GM20000 (cell line): ENCODE measurements at regions not wholly inside any gene's neighbourhood (a gene's known extent, or its start where the extent isn't known, plus 50 kb on each side); places are given as distances from the start of the nearest gene placed in this dataset.

Source experiments
- DNase-seq: peaks from one replicate; pipeline ENCODE4 v3.0.0; 2012; ENCODE audit warnings: low spot score
- TF ChIP-seq, protein P1 (sequence below): IDR thresholded peaks from 2 replicates; pipeline ENCODE4 v1.5.1; 2012; ENCODE audit warnings: mild to moderate bottlenecking, control low read depth; ENCODE audit errors: extremely low read depth, missing control alignments

DNA sequence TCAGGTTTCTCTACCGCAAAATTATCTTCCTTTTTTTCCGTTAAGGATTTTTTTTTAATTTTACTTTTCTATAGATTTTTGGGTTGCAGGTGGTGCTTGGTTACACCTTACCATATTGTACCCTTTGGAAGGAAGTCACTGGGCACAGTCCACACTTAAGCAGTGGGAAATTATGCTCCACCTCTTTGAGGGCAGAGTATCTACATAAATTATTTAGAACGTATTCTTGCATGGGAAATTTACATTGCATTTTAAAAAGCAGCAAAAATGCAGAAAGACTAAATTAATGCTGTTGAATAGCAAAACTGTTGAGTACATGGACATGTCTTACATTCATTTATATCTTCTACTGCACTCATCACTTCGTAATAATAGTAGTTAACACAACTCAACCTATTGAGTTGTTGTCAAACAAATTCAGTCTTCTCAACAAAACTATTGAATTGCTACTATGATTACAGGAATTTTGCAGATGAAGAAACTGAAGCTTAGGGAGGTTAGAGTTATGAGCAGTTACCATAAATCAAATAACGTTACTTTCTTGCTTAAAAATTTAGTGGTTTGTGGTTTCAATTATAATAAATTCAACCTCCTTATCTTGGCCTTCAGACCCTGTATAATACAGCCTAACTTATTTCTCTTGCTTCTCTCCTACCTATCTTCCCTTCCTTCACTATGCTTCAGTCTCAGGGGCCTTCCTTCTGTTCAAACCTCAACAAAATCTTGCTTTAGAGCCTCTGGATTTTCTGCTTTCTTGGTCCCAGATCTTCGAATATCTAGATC is 97.4 kb upstream of the ARHGAP20 start:
- no peak for DNase-seq

DNA sequence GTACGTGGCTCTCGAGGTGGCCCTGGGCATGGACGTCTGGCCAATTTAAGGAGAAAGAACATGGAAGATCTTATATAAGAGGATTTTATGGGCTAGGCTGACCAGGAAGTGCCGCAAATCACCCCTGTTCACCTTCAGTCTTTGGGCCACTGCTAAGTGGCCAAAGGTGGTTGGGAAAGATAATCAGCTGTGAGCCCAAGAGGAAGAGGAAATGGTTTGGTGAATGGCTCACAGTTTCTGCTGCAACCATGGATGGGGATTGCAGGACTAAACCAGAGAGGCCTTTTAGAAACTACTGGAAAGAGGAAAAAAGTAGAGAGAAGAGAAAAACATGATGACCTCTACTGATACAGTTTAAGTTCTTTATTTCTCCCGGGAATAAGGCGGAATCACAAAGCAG is 96.0 kb upstream of the ARHGAP20 start:
- TF ChIP-seq, protein P1, sequence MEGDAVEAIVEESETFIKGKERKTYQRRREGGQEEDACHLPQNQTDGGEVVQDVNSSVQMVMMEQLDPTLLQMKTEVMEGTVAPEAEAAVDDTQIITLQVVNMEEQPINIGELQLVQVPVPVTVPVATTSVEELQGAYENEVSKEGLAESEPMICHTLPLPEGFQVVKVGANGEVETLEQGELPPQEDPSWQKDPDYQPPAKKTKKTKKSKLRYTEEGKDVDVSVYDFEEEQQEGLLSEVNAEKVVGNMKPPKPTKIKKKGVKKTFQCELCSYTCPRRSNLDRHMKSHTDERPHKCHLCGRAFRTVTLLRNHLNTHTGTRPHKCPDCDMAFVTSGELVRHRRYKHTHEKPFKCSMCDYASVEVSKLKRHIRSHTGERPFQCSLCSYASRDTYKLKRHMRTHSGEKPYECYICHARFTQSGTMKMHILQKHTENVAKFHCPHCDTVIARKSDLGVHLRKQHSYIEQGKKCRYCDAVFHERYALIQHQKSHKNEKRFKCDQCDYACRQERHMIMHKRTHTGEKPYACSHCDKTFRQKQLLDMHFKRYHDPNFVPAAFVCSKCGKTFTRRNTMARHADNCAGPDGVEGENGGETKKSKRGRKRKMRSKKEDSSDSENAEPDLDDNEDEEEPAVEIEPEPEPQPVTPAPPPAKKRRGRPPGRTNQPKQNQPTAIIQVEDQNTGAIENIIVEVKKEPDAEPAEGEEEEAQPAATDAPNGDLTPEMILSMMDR, result no peak
- no peak for DNase-seq

More for the DNA sequence above, 97.4 kb upstream of the ARHGAP20 start:
- TF ChIP-seq, protein P1, result no peak

DNA sequence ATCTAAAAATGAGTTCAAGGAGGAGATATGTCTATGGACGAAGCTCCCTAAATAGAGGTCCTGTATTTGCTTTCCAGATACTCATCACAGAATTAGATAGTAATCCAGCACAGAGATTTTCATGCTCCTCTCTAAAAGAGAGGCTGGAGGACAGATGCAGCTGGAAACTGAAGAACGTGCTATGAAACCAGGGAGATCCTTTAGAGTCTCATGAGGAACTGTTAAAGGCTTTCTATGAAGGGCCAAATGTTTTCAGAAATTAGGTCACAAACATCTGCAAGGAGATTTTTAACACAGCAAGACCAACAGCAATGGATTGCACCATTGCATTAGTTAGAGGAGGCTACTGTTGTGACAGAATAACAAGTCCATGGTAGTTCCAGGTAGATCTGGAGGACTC is 95.6 kb upstream of the ARHGAP20 start:
- TF ChIP-seq, protein P1, result no peak

DNA sequence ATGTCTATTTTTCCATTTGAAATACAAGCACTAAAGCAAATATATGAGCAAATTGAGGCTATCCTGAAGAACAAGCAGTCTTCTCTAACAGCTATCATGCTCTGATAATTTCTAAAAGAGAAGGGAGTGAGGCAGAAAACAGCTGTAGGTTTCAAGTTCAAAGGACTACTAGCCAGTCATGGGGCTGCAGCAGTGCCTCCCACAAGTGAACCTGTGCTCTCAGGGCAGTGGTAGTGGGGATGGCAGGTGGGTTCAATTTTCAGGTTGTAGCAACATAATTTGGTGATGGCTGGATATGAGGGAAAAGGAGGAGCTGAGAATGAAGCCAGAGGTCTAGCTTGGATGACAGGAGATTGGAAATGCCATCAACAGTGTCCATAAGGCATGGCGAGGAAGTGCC is 93.5 kb upstream of the ARHGAP20 start:
- TF ChIP-seq, protein P1, result no peak
- no peak for DNase-seq

More for the DNA sequence above, 95.6 kb upstream of the ARHGAP20 start:
- DNase-seq, result no peak

DNA sequence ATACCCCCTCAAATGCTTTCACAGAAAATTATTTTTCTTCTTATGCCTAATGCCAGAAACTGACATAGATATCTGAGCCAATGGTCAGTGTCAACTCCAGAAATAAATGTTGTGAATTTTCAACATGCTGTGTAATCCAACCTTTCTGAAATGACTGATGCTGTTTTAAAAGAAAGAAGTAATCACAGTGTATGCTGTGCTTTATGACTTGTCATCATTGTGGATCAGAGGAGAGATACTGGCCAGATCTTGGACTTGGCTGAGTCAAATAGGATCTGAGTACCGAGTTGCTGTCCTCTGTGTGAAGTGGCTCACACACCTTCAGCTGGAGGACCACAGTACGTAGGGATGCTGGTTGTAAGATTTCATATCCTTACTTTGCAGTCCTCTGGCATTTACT is 89.9 kb upstream of the ARHGAP20 start:
- no peak for DNase-seq
- TF ChIP-seq, protein P1, result no peak

DNA sequence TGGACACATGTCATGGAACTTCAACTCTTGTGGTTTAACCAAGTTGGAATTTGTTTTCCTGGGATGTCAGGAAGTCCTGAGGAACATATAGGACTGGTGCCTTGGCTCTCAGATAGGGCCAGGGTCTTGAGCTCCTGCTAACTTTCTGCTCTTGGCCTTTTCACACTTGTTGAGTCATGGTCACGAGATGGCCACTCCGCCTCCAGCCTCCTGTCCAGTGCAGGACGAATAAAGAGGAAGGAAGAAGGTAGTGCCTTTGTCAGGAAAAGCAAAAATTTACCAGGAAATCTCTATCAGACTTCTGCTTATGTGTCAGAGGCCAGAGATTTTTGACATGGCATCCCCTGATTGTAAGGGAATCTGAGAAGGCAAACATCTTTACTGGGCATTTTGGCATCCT is 89.1 kb upstream of the ARHGAP20 start:
- no peak for DNase-seq
- TF ChIP-seq, protein P1, result no peak

DNA sequence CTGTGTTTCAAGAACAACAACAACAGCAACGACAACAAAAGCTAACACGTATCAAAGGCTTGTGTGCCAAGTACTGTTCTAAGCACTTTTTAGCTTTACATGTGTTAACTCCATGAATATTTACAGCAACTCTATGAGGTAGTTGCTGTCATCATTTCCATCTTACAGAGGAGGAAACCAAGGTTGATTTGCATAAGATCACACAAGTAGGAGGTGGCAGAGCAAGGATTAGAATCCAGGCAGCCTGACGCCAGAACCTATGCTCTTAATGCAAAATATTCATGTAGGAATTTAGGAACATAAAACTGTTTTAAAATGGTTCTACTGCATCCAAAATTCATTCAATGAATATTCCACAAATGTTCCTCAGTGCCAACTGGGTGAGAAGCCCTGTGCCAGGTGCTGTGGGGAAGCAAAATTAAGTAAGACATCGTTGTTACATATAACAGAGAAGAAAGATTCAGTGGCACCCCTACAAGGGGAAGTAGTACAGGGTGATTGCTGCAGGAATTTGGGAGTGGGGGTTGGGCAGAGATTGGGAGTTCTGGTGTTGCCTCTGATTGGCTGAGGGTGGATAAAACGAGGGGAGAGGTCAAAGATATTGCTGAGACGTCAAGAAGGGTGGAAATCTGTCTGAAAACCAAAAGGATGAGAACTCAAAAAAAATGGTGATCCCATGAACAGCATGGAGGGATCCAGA is 86.1 kb upstream of the ARHGAP20 start:
- TF ChIP-seq, protein P1, result no peak
- DNase-seq, result no peak
